ENCODE measurements at regions not wholly inside any gene's neighbourhood (a gene's known extent, or its start where the extent isn't known, plus 50 kb on each side); places are given as distances from the start of the nearest gene placed in this dataset.

DNA sequence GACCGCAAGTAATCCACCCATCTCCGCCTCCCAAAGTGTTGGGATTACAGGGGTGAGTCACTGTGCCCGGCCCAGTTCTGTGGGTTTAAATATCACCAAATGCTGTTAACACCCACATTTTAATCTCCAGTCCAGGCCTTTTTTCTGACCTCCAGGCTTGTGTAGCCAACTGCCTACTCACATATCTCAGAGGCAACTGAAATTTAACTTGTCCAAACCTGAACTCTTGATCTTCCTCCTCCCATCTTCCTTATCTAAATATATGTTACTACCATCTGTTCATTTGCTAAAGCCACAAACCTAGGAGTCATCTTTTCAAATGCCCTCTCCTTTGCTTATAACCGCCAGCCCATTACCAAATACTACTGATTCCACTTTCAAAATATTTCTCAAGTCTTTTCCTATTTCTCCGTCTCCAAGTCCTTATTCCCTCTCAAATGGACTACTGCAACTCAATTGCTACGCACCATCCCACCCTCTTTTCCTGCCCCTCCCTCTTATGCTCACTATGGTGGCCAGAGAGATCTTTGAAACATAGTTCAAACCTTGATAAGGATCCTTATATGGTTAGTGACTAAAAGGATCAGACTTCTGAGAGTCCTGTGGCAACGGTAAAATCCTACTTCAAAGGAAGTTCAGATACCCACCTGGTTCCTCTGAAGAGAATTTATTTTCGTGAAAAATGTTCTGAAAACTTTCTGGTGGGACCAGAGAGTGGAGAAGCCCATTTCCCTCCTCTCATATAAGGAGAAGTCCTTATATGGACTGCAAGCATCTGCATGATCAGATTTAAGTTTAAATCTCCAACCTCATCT, 78.5 kb upstream of the CDC42BPA start:
- TF ChIP-seq, protein P1, sequence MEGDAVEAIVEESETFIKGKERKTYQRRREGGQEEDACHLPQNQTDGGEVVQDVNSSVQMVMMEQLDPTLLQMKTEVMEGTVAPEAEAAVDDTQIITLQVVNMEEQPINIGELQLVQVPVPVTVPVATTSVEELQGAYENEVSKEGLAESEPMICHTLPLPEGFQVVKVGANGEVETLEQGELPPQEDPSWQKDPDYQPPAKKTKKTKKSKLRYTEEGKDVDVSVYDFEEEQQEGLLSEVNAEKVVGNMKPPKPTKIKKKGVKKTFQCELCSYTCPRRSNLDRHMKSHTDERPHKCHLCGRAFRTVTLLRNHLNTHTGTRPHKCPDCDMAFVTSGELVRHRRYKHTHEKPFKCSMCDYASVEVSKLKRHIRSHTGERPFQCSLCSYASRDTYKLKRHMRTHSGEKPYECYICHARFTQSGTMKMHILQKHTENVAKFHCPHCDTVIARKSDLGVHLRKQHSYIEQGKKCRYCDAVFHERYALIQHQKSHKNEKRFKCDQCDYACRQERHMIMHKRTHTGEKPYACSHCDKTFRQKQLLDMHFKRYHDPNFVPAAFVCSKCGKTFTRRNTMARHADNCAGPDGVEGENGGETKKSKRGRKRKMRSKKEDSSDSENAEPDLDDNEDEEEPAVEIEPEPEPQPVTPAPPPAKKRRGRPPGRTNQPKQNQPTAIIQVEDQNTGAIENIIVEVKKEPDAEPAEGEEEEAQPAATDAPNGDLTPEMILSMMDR (IDR thresholded peaks at IDR 0.05), result no peak
- TF ChIP-seq POLR2A (IDR thresholded peaks at IDR 0.05), result no peak

All from heart left ventricle (tissue), 13 donors.